Lower leg skin (tissue), 4 donors: ENCODE measurements at regions not wholly inside any gene's neighbourhood (a gene's known extent, or its start where the extent isn't known, plus 50 kb on each side); places are given as distances from the start of the nearest gene placed in this dataset.

Source experiments
- DNase-seq, 2 donors: peaks; one replicate each; pipeline ENCODE4 v3.0.0-alpha.2; 2019; ENCODE audit warnings: low spot score in 2 of 2
- H3K4me3 ChIP-seq: fragments of 200-600 bp; sonication (generic); 2 replicates; pipeline ENCODE4 v1.5.1; 2017; ENCODE audit warnings: mild to moderate bottlenecking, low read depth; ENCODE audit not compliant: poor library complexity, severe bottlenecking
- CTCF ChIP-seq, 3 donors: fragments of 450-650 bp; IDR thresholded peaks; one replicate each; pipeline ENCODE4 v1.5.1; 2016; ENCODE audit warnings: antibody characterized with exemption in 3 of 3, mild to moderate bottlenecking in 3 of 3, moderate library complexity in 2 of 3
- POLR2A ChIP-seq, 2 donors: fragments of 450-650 bp; IDR thresholded peaks; one replicate each; pipeline ENCODE4 v1.6.1; 2016 to 2017; ENCODE audit warnings: antibody characterized with exemption in 2 of 2, mild to moderate bottlenecking in 1 of 2, moderate library complexity in 1 of 2
- WGBS, 2 donors: methylation state at CpG; one replicate each; pipeline ENCODE4 v1.1.5; 2018; 5-methylcytosine and 5-hydroxymethylcytosine counted together
- intact Hi-C: fragments of 100-400 bp; cut with DNase I; formaldehyde crosslinking; loops from one replicate; pipeline ENCODE4 v1.15.0; 2023; ENCODE audit warnings: low total_unique reads

GRCh38 chr5:111935835-111936234 lies 178.8 kb upstream of the NREP start:
- no peak for TF ChIP-seq CTCF (IDR thresholded peaks at IDR 0.05)
- TF ChIP-seq POLR2A (IDR thresholded peaks at IDR 0.05) = no peak
- DNase-seq = no peak
- no peak overlapping the region for H3K4me3 ChIP-seq
- intact Hi-C loops = no loop called here
- 90 to 93% methylated on average over 3 of the region's 3 CpGs for WGBS, 2 donors

GRCh38 chr5:111935009-111935408 lies 178.0 kb upstream of the NREP start:
- H3K4me3 ChIP-seq = no peak overlapping the region
- intact Hi-C loops = no loop called here
- WGBS, 2 donors = 91 to 93% methylated on average over 1 of the region's 1 CpG
- TF ChIP-seq POLR2A (IDR thresholded peaks at IDR 0.05) = no peak
- no peak for TF ChIP-seq CTCF (IDR thresholded peaks at IDR 0.05)
- no peak for DNase-seq

GRCh38 chr5:111934511-111934910 lies 177.5 kb upstream of the NREP start:
- 94 to 100% methylated on average over 2 of the region's 2 CpGs for WGBS, 2 donors
- intact Hi-C loops = no loop called here
- no peak for DNase-seq
- H3K4me3 ChIP-seq = no peak overlapping the region
- TF ChIP-seq CTCF (IDR thresholded peaks at IDR 0.05) (no peak), POLR2A (IDR thresholded peaks at IDR 0.05) (no peak)

- no peak for TF ChIP-seq POLR2A (IDR thresholded peaks at IDR 0.05)
- no peak for TF ChIP-seq CTCF (IDR thresholded peaks at IDR 0.05)
- H3K4me3 ChIP-seq = no peak overlapping the region
- DNase-seq = no peak
- 30 to 36% methylated on average over 2 of the region's 2 CpGs for WGBS, 2 donors
- intact Hi-C loops = no loop called here
These were observed 176.1 kb upstream of the NREP start for GRCh38 chr5:111933086-111933485.

GRCh38 chr5:111932628-111933027 lies 175.6 kb upstream of the NREP start:
- intact Hi-C loops = no loop called here
- TF ChIP-seq POLR2A (IDR thresholded peaks at IDR 0.05) (no peak), CTCF (IDR thresholded peaks at IDR 0.05) (no peak)
- no peak for DNase-seq
- WGBS, 2 donors = 31 to 40% methylated on average over 5 of the region's 5 CpGs
- H3K4me3 ChIP-seq = no peak overlapping the region

GRCh38 chr5:111932199-111932598 lies 175.2 kb upstream of the NREP start:
- TF ChIP-seq CTCF (IDR thresholded peaks at IDR 0.05) (no peak), POLR2A (IDR thresholded peaks at IDR 0.05) (no peak)
- DNase-seq = no peak
- no peak overlapping the region for H3K4me3 ChIP-seq
- intact Hi-C loops = no loop called here
